PFSK-1 (cell line): ENCODE measurements at regions not wholly inside any gene's neighbourhood (a gene's known extent, or its start where the extent isn't known, plus 50 kb on each side); places are given as distances from the start of the nearest gene placed in this dataset.

ENCODE experiments used
- FOXP2 ChIP-seq: optimal IDR thresholded peaks from 2 replicates; pipeline ENCODE3; 2011; ENCODE audit warnings: borderline replicate concordance, control low read depth, inconsistent platforms; ENCODE audit not compliant: insufficient read depth; ENCODE audit errors: extremely low read length, extremely low read depth
- POLR2AphosphoS5 ChIP-seq: IDR thresholded peaks from 2 replicates; pipeline ENCODE4 v1.6.1; 2012; ENCODE audit warnings: low read depth, mild to moderate bottlenecking, control low read depth, low read length, moderate library complexity
- REST ChIP-seq, 2 experiments: IDR thresholded peaks; 2 replicates each; pipeline versions ENCODE4 v1.6.1 to v1.8.0; 2011 to 2012; ENCODE audit warnings: low read depth in 2 of 2, low read length in 2 of 2, control low read depth in 1 of 2, inconsistent platforms in 1 of 2, mild to moderate bottlenecking in 1 of 2, moderate library complexity in 1 of 2; ENCODE audit not compliant: insufficient read depth in 1 of 2
- SIN3A ChIP-seq: IDR thresholded peaks from 2 replicates; pipeline ENCODE4 v1.6.1; 2012; ENCODE audit warnings: mild to moderate bottlenecking, low read length, moderate library complexity, borderline replicate concordance; ENCODE audit not compliant: insufficient read depth
- TAF1 ChIP-seq: IDR thresholded peaks from 2 replicates; pipeline ENCODE4 v1.6.1; 2012; ENCODE audit warnings: low read length, control low read depth, borderline replicate concordance; ENCODE audit not compliant: insufficient read depth

- TF ChIP-seq POLR2AphosphoS5: no peak
- no peak for TF ChIP-seq TAF1
- TF ChIP-seq FOXP2: no peak
- no peak for TF ChIP-seq SIN3A
- no peak for TF ChIP-seq REST (IDR thresholded peaks at IDR 0.05; ENCODE audit: insufficient read depth in 1 of 2, low read depth in 2 of 2, low read length in 2 of 2)
These were observed 105.3 kb upstream of the FAM20C start for GRCh38 chr7:87047-87446.

GRCh38 chr7:87671-88070 is 104.7 kb upstream of the FAM20C start:
- no peak for TF ChIP-seq TAF1
- TF ChIP-seq FOXP2: no peak
- no peak for TF ChIP-seq POLR2AphosphoS5
- no peak for TF ChIP-seq SIN3A
- no peak for TF ChIP-seq REST (IDR thresholded peaks at IDR 0.05; ENCODE audit: insufficient read depth in 1 of 2, low read depth in 2 of 2, low read length in 2 of 2)

- TF ChIP-seq REST (IDR thresholded peaks at IDR 0.05; ENCODE audit: insufficient read depth in 1 of 2, low read depth in 2 of 2, low read length in 2 of 2) (no peak), SIN3A (no peak), POLR2AphosphoS5 (no peak), TAF1 (no peak), FOXP2 (no peak)
These were observed 104.1 kb upstream of the FAM20C start for GRCh38 chr7:88095-88926.

- TF ChIP-seq FOXP2 (no peak), SIN3A (no peak), REST (IDR thresholded peaks at IDR 0.05; ENCODE audit: insufficient read depth in 1 of 2, low read depth in 2 of 2, low read length in 2 of 2) (no peak), POLR2AphosphoS5 (no peak), TAF1 (no peak)
These were observed 103.5 kb upstream of the FAM20C start for GRCh38 chr7:88927-89231.
